ENCODE measurements at regions not wholly inside any gene's neighbourhood (a gene's known extent, or its start where the extent isn't known, plus 50 kb on each side); places are given as distances from the start of the nearest gene placed in this dataset.
A peak's percentile ranks its signal among the peaks of the same experiment; 100 is the strongest.
"Not testable (repeated sequence)": the region's sequence is repeated elsewhere in the genome, so short reads cannot be mapped to it uniquely, and the experiment has no call there.

DNA sequence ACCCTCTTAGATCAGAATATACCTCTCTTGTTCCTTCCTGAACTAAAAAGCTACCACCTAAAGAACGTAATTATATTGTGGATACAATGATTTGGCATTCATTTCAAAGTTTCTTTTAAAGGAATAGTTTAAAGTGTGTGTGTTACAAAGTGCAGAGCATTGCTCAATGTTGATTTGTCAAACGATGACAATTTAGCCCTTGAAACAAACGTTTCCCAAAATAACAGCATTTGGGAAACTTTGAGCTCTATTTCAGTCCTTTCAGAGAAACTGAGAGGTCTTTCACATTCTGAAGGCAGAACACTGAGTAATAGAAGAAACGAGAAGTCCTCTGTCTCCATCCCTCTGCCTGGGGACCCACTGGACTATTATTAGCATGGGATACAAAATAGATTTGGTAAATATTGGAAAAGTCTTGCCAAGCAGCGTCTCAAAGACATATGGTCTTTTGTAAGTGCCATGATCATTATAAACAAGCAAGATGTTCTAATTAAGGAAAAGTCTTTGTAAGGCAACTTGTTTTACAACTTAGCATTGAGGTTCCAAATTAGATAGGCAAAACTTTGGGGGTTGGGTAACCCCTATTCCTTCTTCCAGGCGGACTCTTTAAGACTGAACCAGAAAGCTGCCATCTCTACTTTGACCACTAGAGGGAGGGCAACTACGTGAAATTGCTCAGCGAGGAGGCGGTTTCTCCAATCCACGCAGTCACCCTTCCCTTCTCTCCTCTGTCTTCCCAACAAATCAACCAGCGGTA lies 208.8 kb downstream of the RNF144B start:
- peak; percentile 2 for DNase-seq (ENCODE audit: low read depth)

DNA sequence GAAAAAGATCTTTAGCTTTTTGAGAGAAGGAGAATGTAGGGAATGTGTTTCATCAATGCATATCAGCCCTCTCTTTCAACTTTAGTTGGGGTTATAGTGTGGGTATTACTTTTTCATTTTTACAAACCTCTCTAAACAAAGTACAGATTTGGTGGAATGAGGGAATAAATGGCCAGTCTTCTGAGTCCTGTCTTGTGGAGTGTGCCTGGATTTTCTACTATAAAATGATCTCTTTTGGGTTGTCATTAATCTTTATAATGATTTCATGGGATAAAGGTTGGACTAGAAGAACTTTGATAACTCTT lies 209.3 kb downstream of the RNF144B start:
- DNase-seq (ENCODE audit: low read depth) = no peak

DNA sequence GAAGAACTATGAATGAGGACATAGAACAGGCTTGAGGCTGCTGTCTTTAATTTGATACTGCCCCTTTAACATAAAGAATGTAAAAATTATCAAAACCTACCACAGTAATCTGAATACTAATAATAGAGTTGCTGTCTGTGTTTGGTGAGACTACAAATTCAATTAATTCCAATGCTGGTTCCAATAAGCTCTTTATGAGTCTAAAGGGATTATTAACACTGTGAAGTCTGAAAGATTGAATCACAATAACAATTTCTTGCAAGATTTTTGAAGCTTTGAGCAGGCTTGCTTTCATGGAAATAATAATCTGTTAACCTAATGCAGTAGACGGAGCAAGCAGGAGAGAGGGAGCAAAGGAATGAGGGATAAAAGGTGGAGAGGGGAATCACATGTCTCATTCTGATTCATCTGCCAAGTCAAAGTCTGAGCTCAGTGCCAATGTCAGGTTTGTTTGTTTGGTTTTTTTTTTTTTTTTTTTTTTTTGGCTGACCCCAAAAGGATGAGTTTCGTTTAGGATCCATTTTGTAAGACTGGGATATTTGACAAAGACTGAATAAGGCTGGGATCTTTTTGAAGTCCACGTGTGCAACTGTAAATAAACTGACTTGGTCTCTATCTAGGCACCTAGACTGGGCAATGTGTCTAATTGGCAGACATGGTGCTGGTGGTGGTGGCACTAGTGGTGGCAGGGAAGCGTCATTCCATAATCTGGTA lies 211.6 kb downstream of the RNF144B start:
- DNase-seq (ENCODE audit: low read depth) = no peak

DNA sequence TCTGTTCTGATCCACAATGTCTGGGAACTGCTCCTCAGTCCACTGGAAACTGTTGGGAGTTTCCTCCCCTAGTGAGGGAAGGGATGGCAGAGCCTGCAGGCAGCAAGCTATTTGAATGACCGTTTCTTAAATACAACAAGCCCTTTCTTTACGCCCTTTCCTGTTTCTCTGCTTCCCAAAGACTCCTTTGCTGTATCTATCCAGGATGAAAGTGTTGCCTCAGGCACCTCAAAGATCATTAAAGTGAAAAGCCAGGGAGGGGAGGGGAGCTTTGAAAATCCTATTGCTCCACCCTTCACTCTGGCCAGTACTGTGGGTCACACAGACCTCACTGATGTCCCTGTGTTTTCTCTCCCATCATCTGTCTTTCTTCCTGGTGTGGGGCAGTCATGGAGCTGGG lies 213.1 kb downstream of the RNF144B start:
- no peak for DNase-seq (ENCODE audit: low read depth)

DNA sequence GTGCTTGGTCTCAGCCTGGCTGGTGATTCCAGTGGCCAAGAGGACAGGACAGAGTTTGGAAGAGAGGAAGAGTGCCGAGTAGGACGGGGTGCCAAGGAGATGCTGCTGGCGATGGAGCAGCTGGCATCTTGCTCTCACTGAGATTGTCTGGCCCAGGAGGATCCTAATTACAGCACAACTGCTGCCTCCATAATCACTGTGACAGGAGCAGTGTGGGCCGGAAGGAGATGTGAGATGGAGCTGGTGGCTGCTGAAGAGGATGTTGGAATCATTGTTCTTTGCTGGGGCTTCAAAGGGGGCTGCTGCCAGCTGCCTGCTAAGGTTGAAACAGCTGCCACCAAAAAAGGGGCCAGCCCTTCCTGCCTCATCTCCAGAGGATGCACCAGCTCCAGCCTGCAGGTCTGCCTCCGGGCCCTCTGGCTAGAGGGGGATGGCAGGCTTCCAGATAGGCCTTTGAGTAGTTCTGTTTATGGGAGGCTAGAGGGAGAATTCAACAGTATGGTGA lies 214.4 kb downstream of the RNF144B start:
- no peak for DNase-seq (ENCODE audit: low read depth)

DNA sequence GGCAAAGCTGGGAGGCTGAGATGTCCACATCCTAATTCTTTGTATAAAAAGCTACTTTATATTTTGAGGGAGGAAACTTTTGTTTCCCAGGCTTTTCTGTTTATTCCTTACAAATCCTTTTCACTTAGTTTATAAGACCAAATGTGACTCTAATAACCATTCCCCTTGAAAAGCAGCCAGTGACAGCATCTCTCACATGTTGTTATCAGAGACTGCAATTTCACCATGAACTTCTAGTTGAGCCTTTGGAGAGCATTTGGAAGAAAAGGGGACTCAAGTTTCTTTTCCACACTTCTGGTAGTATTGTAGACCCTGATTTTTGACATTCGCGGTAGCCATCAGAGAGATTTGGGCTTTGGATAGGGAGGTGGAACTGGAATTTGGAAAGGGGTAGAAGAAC lies 215.8 kb downstream of the RNF144B start:
- no peak for DNase-seq (ENCODE audit: low read depth)

DNA sequence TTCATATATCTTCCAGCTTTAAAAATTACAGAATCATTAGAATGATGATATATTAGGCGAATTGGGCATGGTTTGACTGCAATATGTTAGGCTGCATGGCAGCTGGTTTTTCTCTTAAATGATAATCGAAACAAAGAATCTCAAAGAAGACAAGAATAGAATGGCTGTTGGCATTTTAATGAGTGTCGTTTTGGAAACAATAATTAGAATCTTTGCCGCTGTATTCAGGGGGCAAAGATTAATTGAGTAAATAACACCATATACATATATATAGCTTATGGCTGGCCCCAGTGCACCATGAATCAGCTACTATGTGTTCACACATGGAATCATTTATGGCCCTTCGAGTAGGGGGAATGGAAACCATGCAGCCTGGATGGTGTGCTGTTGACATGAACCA lies 216.2 kb downstream of the RNF144B start:
- DNase-seq (ENCODE audit: low read depth) = no peak

DNA sequence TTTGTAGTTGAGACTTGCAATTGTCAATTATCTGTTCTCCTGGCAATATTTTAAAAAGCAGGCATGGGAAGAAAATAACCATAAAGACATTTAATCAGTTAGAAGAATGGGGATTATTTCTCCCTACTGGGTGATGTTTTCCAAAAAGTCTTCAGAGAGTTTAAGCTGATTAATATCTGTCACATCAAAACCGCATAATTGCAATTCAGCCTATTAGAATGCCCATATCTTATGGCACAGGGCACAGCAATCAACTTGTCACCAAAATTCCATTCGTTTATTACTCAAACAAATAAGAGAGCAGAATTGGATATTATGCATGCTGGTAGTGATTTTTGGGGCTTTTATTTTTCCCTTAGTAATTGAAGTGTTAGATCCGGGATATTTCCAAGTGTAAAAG lies 218.7 kb downstream of the RNF144B start:
- no peak for DNase-seq (ENCODE audit: low read depth)

DNA sequence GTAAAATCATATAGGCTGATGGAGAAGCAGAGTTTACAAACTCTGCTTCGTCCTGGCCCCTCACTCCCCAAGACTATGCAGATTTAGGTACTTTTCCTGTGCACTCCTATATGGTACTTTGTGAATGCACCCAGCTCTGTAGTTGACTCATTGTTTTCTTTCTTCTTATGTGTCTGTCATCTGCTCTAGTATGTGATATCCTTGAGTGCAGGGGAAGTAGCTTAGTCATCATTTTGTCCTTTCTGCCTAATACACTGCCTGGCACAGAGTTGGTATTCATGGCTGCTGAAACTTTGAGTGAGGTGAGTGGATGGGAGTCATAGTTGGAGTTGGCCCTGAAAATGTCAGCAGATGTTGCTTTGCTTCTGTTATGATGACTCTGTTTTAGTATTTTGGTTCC lies 222.6 kb downstream of the RNF144B start:
- no peak for DNase-seq (ENCODE audit: low read depth)

DNA sequence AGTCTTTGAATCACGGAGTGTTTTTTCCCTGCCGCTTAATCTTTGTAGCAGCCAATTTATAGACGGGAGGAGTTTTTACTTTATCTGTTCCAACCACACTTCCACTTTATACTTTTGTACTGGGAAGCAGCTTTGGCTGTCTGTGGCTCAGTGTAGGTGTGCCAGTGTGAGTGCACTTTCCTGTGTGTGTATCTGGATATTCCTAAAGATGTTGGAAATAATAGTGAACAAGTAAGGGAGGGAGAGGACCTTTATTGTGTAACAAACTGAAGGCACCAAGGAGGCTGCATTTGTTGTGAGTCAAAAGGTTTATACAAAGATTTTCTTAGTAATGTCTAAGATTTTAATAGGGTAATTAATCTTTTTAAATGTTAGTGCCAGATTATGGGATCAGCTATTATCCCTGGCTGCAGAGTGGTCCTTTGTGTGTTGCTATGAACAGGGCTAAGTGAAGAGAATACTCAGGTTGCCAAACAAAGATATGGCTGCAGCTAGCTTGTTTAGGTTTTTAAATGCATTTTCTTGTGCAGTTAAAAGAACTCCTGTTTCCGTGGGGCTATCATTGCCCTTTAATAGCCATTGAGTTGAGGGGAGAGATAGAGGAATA lies 226.3 kb downstream of the RNF144B start:
- no peak for DNase-seq (ENCODE audit: low read depth)

DNA sequence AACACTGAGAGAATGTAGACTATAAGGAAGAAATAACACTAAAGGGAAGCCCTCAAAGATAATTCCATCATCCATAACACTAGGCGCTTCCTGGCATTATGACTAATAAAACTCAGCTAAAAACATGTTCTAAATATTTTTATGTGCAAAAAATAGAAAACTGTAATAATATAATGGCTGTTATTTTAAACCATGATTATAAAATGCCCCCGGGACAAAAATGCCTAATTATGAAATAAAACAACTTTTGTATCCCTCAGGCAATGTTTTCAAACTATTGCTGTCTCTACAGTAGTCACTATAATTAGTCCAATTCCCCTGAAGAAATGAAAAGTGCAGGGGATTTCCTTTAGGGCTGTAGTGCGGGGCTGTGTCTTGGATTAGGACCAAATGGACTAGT lies 242.4 kb downstream of the RNF144B start:
- no peak for DNase-seq (ENCODE audit: low read depth)

DNA sequence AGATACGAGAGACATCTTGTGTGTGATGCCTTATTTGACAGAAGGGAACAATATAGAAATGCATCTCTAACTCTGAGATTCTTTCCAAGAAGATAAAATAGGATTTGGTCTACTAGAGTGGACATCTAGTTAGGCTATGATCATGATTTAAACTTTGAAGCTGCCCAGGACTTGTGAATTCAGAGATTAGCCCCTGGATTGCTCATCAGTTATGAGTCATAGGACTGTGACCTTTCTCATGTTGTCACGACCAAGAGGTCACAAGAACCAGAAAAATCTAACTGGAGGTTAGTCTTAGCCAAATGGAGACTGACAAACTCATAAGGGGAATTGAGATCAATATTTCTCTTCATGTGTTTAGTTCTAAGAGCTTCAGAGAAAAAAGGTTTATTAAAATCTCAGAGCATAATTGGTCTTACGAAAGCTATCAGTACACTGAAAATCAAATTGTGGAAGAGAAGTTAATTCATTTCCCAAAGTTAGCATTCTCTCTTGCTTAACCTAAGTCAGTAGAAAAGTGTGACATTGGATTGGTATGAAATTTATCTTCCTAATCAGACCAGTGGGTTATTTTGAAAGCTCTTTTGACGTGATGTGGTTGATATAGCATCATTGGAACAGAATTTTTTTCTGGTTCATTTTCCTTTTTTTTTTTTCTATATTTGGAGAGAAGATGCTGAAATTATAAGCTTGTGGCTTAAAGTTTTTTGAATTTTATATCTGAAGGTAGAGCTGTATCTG lies 245.7 kb downstream of the RNF144B start:
- no peak for DNase-seq (ENCODE audit: low read depth)

DNA sequence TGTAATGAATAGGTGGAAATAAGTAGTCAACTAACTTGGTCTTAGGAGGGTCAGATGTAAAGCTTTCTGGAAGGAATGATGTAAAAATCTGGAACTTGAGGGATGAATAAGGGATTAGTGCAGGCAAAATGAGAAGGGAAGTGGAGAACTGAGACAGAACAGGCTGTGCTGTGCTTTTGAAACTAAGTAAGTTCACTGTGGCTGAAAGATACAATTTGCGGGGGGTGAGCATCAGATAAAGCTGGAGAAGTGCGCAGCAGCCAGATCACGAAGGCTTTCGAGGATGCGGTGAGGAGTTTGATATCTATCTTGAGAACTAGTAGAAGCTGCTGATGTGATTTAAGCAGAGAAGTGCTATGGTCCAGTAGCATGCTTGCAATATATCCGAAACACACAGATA lies 247.8 kb downstream of the RNF144B start:
- no peak for DNase-seq (ENCODE audit: low read depth)

DNA sequence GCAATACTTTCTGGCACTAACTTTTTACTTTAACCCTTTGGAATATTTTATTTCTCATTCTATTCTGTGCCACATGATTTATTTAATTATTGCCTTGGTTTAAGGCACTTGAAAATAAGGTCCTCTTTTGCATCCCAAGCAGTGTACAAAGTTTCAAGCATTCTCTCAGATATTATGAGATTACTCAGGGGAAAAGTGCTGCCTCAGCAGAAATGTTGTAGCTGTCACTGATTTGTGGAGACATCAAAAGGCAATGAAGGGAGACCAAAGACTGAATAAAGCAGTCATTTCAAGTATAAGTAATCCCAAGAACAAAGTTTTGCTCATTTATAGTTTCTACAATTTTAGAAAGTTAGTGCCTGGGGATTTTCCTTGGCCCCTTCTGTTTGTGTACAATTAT lies 253.0 kb downstream of the RNF144B start:
- DNase-seq (ENCODE audit: low read depth) = no peak

DNA sequence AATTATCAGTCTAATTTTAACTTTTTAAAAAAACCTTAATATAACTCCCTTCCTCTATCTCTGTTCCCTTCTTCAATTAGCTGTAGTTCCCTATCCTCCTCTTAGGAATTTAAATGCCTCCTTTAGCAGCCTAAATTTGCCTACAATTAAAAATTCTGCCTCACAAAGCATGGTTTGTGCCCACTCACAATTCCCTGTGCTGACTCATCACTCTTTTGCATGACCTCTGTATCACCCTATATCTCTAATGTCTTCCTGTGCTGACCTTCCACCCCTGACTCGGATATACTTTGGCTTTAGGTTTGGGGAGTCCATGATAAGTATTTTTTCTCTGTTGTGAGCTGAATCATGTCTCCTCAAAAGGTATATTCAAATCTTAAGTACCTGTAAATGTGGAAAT lies 253.6 kb downstream of the RNF144B start:
- DNase-seq (ENCODE audit: low read depth) = no peak

DNA sequence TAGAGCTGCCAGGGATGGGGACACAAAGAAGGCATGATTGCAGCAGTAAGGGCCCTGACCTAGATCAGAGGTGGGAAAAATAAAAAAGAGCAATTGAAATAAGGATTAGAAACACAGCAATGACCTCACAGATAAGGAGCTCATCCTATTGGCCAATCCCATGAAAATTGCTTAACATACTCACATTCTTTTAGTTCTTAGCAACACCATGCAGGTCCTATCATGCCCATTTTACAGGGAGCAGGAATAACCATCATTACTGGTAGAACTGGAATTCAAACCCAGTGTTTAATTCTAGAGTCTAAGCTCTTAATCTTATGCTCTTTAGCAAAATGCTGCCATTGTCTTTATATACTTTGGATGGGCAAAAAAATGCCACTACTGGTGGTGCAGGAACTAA lies 267.7 kb downstream of the RNF144B start:
- DNase-seq (ENCODE audit: low read depth) = no peak

DNA sequence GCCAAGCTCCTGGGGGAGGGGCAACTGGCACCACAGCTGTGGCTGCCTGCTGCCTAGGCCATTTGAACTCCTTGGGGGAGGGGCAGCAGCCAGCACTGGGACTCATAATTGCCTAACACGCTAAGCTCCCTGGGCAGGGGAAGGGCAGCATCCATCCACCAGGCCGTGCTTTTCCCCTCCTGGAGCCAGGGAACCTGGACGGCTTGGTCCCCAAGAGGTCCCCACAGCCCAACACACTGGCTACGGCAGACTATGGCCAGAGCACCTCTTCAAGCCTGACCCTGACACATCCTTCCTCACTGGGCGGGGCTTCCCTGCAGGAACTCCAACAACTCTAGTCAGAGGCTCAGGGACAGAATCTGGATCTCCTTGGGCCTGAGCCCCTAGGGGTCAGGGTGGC lies 269.4 kb downstream of the RNF144B start:
- no peak for DNase-seq (ENCODE audit: low read depth)

DNA sequence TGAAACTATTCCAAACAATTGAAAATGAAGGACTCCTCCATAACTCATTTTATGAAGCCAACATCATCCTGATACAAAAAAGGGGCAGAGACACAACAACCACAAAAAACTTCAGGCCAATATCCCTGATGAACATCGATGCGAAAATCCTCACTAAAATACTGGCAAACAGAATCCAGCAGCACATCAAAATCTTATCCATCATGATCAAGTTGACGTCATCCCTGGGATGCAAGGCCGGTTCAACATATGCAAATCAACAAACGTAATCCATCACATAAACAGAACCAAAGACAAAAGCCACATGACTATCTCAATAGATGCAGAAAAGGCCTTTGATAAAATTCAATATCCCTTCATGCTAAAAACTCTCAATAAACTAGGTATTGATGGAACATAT lies 272.8 kb downstream of the RNF144B start:
- not testable (repeated sequence) for DNase-seq (ENCODE audit: low read depth)

DNA sequence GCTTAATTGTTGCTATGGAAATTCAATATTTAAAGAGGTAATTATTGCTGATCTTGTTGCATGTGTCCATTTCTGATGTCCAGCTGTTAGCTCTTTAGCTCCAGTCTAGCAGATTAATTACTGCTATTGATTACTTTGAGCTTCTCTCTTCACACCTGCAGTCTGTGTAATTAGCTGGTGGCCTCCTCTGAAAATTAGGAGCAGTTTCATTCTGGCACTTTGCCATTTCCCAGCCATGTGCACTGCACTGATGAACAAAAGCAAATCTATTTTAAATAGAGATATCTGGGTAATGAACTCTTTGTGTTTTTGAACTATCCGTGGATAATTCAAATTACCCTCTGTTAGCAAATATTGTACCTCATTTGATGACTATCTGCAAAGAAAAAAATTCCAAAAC lies 275.9 kb downstream of the RNF144B start:
- DNase-seq (ENCODE audit: low read depth) = no peak

DNA sequence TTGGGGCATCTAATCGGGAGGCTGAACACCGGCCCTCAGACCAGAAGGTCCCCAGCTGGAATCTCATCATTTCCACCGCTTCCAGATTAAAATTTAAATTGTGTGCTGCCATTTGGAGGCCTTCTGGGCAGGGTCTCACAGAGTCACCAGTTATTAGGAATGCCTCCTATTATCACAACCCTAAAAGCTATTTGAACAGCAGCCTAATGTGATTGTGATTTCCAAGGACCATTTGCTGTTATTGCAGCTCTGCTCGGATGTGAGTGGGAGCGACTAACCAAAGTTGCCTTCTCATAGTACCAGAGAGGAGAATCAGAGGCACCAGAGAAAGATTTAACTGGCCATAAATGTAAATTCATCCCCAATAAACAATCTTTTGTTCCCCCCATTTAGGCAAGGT lies 277.3 kb downstream of the RNF144B start:
- DNase-seq (ENCODE audit: low read depth) = no peak

DNA sequence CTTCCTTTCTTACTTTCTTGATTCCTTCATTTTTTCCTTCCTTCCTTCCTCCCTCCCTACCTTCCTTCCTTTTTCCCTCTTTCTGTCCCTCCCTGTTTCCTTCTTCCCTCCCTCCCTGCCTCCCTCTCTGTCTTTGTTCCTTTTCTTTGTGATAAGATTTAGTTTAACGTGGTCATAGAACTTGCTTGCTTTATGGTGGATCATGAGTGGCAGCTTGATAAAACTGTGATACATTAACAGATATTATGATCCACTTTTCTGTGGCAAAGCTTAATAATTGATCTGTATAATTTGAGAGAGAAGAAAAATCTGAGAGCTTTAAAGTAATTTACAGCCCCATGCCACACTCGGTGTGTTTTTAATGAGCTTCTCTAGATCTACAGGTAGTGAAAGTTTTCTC lies 280.5 kb downstream of the RNF144B start:
- DNase-seq (ENCODE audit: low read depth) = no peak

DNA sequence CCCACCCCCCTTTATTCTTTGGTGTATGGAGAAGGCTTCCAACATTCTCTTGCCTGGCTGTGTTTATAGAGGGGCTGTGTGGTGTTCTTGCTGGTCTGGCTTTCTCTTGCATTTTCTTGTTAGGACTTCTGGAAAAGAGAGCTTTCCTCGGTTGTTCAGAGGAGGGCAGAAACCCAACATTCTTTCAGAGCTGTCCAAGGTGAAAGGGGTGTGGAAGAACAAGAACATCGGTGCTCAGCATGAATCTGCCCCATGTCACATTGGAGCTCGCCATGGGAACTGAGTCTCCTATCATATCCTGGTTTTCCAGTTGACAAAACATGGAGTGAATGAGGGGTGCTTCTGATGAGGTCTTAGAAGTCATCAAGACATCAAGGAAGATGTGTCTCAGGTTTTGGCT lies 281.8 kb downstream of the RNF144B start:
- DNase-seq (ENCODE audit: low read depth) = no peak

DNA sequence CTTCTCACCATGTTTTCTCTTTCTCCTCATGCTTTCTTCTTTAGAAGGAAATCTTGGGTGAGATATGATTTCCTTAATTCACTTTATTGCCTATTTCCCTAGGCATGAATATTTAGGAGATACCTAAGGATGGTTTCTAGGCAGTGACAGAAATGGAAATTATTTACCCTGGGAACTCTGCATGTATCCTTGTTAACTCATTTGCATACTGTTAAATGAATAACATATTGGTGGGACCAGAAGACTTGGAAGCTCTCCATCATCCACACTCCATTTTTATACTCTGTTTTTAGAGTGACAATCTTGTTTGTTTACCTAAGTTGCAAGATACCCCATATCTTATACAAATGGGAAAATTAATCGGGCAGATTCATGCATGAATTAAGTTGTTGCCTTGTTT lies 285.7 kb downstream of the RNF144B start:
- no peak for DNase-seq (ENCODE audit: low read depth)
